H1 (cell line): ENCODE measurements at regions not wholly inside any gene's neighbourhood (a gene's known extent, or its start where the extent isn't known, plus 50 kb on each side); places are given as distances from the start of the nearest gene placed in this dataset.
A peak's percentile ranks its signal among the peaks of the same experiment; 100 is the strongest.

Experiments used
- CTCF ChIA-PET: fragments of 300-600 bp; sonication (Branson Sonifier 250); formaldehyde crosslinking; loops from one replicate; lab custom pipeline; 2021; ENCODE audit not compliant: partially characterized antibody; lab: Charles Lee
- POLR2A ChIA-PET: fragments of 300-600 bp; sonication (Branson Sonifier 250); formaldehyde crosslinking; loops from one replicate; lab custom pipeline; 2021; ENCODE audit warnings: inconsistent platforms; ENCODE audit not compliant: partially characterized antibody; lab: Charles Lee
- DNase-seq, 2 experiments: peaks; one replicate each; pipeline versions ENCODE4 v3.0.0 to v3.0.0-alpha.2; 2010 to 2022; ENCODE audit warnings: low spot score in 2 of 2, low read depth in 1 of 2, mixed read lengths in 1 of 2
- FAIRE-seq: peaks from 2 replicates; lab custom pipeline; 2011; peaks lifted over from hg19 to GRCh38; lab: Jason Lieb, UNC
- H2AFZ ChIP-seq: 2 replicates; pipeline ENCODE4 v1.8.1; 2012; ENCODE audit warnings: low read length, inconsistent platforms
- H2AK5ac ChIP-seq: 2 replicates; pipeline ENCODE4 v1.6.1; 2013; ENCODE audit warnings: low read depth, low read length
- H2BK120ac ChIP-seq: replicated peaks from 2 replicates; pipeline ENCODE3; 2013; ENCODE audit warnings: low read depth, low read length, inconsistent platforms
- H2BK12ac ChIP-seq: 2 replicates; pipeline ENCODE4 v1.6.1; 2013; ENCODE audit warnings: low read depth, low read length
- H2BK15ac ChIP-seq: 2 replicates; pipeline ENCODE4 v1.6.1; 2013; ENCODE audit warnings: low read length
- H2BK20ac ChIP-seq: 2 replicates; pipeline ENCODE4 v1.6.1; 2013; ENCODE audit warnings: low read length
- H2BK5ac ChIP-seq: 2 replicates; pipeline ENCODE4 v1.6.1; 2013; ENCODE audit warnings: low read depth, low read length
- H3K14ac ChIP-seq: 2 replicates; pipeline ENCODE4 v1.6.1; 2013; ENCODE audit warnings: inconsistent platforms; ENCODE audit not compliant: insufficient read length
- H3K18ac ChIP-seq: 2 replicates; pipeline ENCODE4 v1.6.1; 2013; ENCODE audit warnings: low read length; ENCODE audit errors: extremely low read depth
- H3K23ac ChIP-seq: 2 replicates; pipeline ENCODE4 v1.6.1; 2013; ENCODE audit warnings: inconsistent platforms; ENCODE audit not compliant: insufficient read length
- H3K23me2 ChIP-seq: 2 replicates; pipeline ENCODE4 v1.6.1; 2013; ENCODE audit warnings: low read depth, low read length
- H3K27ac ChIP-seq: 2 replicates; pipeline ENCODE4 v1.6.1; 2011; ENCODE audit warnings: low read depth, low read length, inconsistent platforms
- H3K27me3 ChIP-seq, 4 experiments: replicated peaks in 1 of 4; 1 replicate in 1 of 4; 2 replicates in 3 of 4; pipeline versions ENCODE4 v1.6.1 to v1.8.1; 2011 to 2013; ENCODE audit warnings: low read length in 3 of 4, mild to moderate bottlenecking in 3 of 4, inconsistent platforms in 2 of 4, mixed read lengths in 2 of 4, moderate library complexity in 1 of 4; ENCODE audit not compliant: control insufficient read depth in 3 of 4, insufficient read depth in 3 of 4; ENCODE audit errors: extremely low read depth in 1 of 4
- H3K36me3 ChIP-seq, 4 experiments: 2 replicates each; pipeline versions ENCODE4 v1.6.1 to v1.8.1; 2011 to 2013; ENCODE audit warnings: mild to moderate bottlenecking in 4 of 4, low read length in 3 of 4, moderate library complexity in 2 of 4, control low read depth in 1 of 4, inconsistent platforms in 1 of 4; ENCODE audit not compliant: insufficient read depth in 4 of 4, control insufficient read depth in 2 of 4
- H3K4ac ChIP-seq: replicated peaks from 2 replicates; pipeline ENCODE3; 2013; ENCODE audit warnings: low read length, low read depth, mixed read lengths, inconsistent platforms; ENCODE audit not compliant: insufficient read length
- H3K4me1 ChIP-seq, 4 experiments: replicated peaks in 1 of 4; 1 replicate in 1 of 4; 2 replicates in 3 of 4; pipeline versions ENCODE4 v1.6.1 to v1.8.1; 2011 to 2013; ENCODE audit warnings: low read length in 3 of 4, inconsistent platforms in 2 of 4, mixed read lengths in 1 of 4; ENCODE audit not compliant: insufficient read depth in 4 of 4, control insufficient read depth in 3 of 4
- H3K4me2 ChIP-seq, 2 experiments: 2 replicates each; pipeline versions ENCODE4 v1.6.1 to v1.8.1; 2011 to 2013; ENCODE audit warnings: low read depth in 2 of 2, low read length in 2 of 2, control low read depth in 1 of 2, inconsistent platforms in 1 of 2, mild to moderate bottlenecking in 1 of 2; ENCODE audit not compliant: insufficient read depth in 1 of 2
- H3K4me3 ChIP-seq, 4 experiments: fragments of 200-600, 300-600 bp in 1 of 4; sonication (generic), shearing (Covaris generic), sonication (Bioruptor Twin) in 1 of 4; 2 replicates each; pipeline versions ENCODE4 v1.5.1 to v1.8.1; 2011 to 2016; ENCODE audit warnings: low read length in 4 of 4, low read depth in 3 of 4, control low read depth in 2 of 4, inconsistent platforms in 2 of 4, mild to moderate bottlenecking in 2 of 4, mixed read lengths in 1 of 4, moderate library complexity in 1 of 4; ENCODE audit not compliant: insufficient read depth in 2 of 4; ENCODE audit errors: extremely low read depth in 1 of 4
- H3K56ac ChIP-seq: replicated peaks from 2 replicates; pipeline ENCODE3; 2013; ENCODE audit warnings: low read depth, mild to moderate bottlenecking, mixed read lengths, low read length, inconsistent platforms; ENCODE audit not compliant: insufficient read length
- H3K79me1 ChIP-seq: 2 replicates; pipeline ENCODE4 v1.6.1; 2013; ENCODE audit warnings: low read depth, low read length, control low read depth
- H3K79me2 ChIP-seq, 2 experiments: 2 replicates each; pipeline versions ENCODE4 v1.6.1 to v1.8.1; 2012 to 2013; ENCODE audit warnings: low read length in 2 of 2, mild to moderate bottlenecking in 2 of 2, inconsistent platforms in 1 of 2; ENCODE audit not compliant: insufficient read depth in 2 of 2, control insufficient read depth in 1 of 2
- H3K9ac ChIP-seq, 4 experiments: replicated peaks in 1 of 4; 1 replicate in 1 of 4; 2 replicates in 3 of 4; pipeline versions ENCODE4 v1.6.1 to v1.8.1; 2011 to 2013; ENCODE audit warnings: low read depth in 3 of 4, low read length in 3 of 4, control low read depth in 2 of 4, mild to moderate bottlenecking in 2 of 4, moderate library complexity in 2 of 4, inconsistent platforms in 1 of 4; ENCODE audit errors: extremely low read depth in 1 of 4
- H3K9me3 ChIP-seq, 2 experiments: 2 replicates each; pipeline versions ENCODE4 v1.6.1 to v1.8.1; 2012 to 2013; ENCODE audit warnings: mild to moderate bottlenecking in 2 of 2, moderate library complexity in 2 of 2, control low read depth in 1 of 2, inconsistent platforms in 1 of 2, low read depth in 1 of 2, low read length in 1 of 2, mixed read lengths in 1 of 2; ENCODE audit not compliant: insufficient read depth in 2 of 2
- H4K20me1 ChIP-seq, 2 experiments: replicated peaks in 1 of 2; 2 replicates each; pipeline versions ENCODE3 to v1.8.1; 2011 to 2013; ENCODE audit warnings: inconsistent platforms in 2 of 2, low read length in 2 of 2, mild to moderate bottlenecking in 1 of 2; ENCODE audit not compliant: insufficient read depth in 2 of 2, control insufficient read depth in 1 of 2
- H4K5ac ChIP-seq: 2 replicates; pipeline ENCODE4 v1.6.1; 2013; ENCODE audit warnings: low read length, low read depth, mixed read lengths, inconsistent platforms; ENCODE audit not compliant: insufficient read length
- H4K8ac ChIP-seq: 2 replicates; pipeline ENCODE4 v1.8.0; 2013; ENCODE audit warnings: mild to moderate bottlenecking, moderate library complexity, low read length, inconsistent platforms; ENCODE audit not compliant: insufficient read depth; ENCODE audit errors: extremely low read depth
- H4K91ac ChIP-seq: replicated peaks from 2 replicates; pipeline ENCODE3; 2013; ENCODE audit warnings: low read length, mixed read lengths, inconsistent platforms; ENCODE audit not compliant: insufficient read length
- CBX8 ChIP-seq: fragments of 300-800, 300-1000 bp; sonication (generic); IDR thresholded peaks from 2 replicates; pipeline ENCODE4 v1.7.1; 2016; ENCODE audit warnings: low read depth, low read length, borderline replicate concordance
- E2F6 ChIP-seq: IDR thresholded peaks from 2 replicates; pipeline ENCODE4 v1.6.1; 2012; ENCODE audit warnings: inconsistent platforms
- KDM1A ChIP-seq: fragments of 200-600, 300-600 bp; sonication (generic); IDR thresholded peaks from 2 replicates; pipeline ENCODE4 v1.7.1; 2016; ENCODE audit warnings: mild to moderate bottlenecking, low read length, borderline replicate concordance
- KDM4A ChIP-seq: IDR thresholded peaks from one replicate; pipeline ENCODE4 v1.7.1; 2012; ENCODE audit warnings: low read depth, mild to moderate bottlenecking, moderate library complexity, low read length, inconsistent platforms; ENCODE audit not compliant: severe bottlenecking
- NANOG ChIP-seq: IDR thresholded peaks from 2 replicates; pipeline ENCODE4 v1.6.1; 2011; ENCODE audit warnings: low read length, low read depth, mild to moderate bottlenecking, inconsistent platforms; ENCODE audit not compliant: insufficient read depth, poor library complexity, severe bottlenecking
- NRF1 ChIP-seq: IDR thresholded peaks from 2 replicates; pipeline ENCODE4 v1.6.1; 2011; ENCODE audit warnings: mild to moderate bottlenecking, low read depth, low read length, improper control_type of control experiment
- RBBP5 ChIP-seq: IDR thresholded peaks from 2 replicates; pipeline ENCODE4 v1.7.1; 2012; ENCODE audit warnings: low read depth, mild to moderate bottlenecking, inconsistent platforms, low read length, moderate library complexity, borderline replicate concordance
- SUZ12 ChIP-seq: fragments of 200-600 bp; sonication (generic); IDR thresholded peaks from 2 replicates; pipeline ENCODE4 v1.6.1; 2012; ENCODE audit warnings: mild to moderate bottlenecking, inconsistent platforms, low read length, moderate library complexity, mixed read lengths
- WGBS, 2 experiments: shearing (Covaris generic) in 1 of 2; methylation state at CpG; one replicate each; pipeline versions ENCODE4 v1.1.6 to v1.1.7; 2013 to 2015; ENCODE audit warnings: low lambda C conversion rate in 2 of 2, mixed read lengths in 2 of 2, inconsistent platforms in 1 of 2, low coverage in 1 of 2, missing lambda C conversion rate in 1 of 2; ENCODE audit not compliant: insufficient replicate concordance in 2 of 2, insufficient coverage in 1 of 2, insufficient read length in 1 of 2; ENCODE audit errors: extremely low coverage in 1 of 2, missing lambda C conversion rate in 1 of 2; 5-methylcytosine and 5-hydroxymethylcytosine counted together

DNA sequence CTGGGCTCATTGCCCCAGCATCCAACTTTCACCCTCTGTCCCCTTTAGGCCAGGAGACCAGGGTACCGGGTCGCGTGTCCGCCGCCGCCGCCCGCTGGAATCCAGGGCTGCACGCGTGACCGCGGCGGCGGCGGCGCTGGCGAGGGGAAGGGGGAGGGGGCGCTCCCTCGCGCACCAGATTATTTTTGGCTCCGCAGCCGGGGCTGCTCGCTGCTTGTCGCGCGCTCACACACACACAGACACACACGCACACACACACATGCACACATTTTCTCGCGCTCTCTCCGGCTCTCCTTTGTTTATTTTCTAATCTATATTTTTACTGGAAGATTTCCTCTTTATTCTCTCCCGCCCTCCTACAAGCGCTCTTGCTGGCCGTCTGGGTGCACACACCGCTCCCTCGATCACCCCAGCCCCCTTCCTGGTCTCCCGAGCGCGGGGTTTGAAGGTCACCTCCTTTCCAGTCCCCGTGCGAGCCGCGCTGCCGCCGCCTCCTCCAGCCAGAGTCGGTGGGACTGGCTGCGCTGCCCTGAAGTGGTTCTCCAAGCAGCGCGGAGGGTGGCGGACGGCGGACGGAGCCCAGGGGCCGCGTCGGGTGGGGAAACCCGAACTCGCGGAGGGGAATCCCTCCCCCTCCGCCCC, 921.4 kb upstream of the EEF2KMT start:
- H2BK15ac ChIP-seq, result no peak overlapping the region
- no peak for TF ChIP-seq NANOG
- no peak for TF ChIP-seq NRF1
- TF ChIP-seq E2F6, result no peak
- 0 out of 2 replicates have a peak, but pooled peaks have one; percentile 16 for TF ChIP-seq RBBP5
- TF ChIP-seq SUZ12, result peak; percentile 61; the same call in 1 of the 2 replicates
- no peak for TF ChIP-seq KDM1A
- peak; percentile 29 for TF ChIP-seq KDM4A
- TF ChIP-seq CBX8, result no peak
- POLR2A ChIA-PET, result no interaction called here
- H3K27me3 ChIP-seq, result peaks cover 19 to 41% (median 36%) of the 10 kb centered on the region in 4 experiments
- no peaks in the 10 kb centered on the region for H3K36me3 ChIP-seq
- no peaks in the 10 kb centered on the region for H3K79me1 ChIP-seq
- H3K4ac ChIP-seq, result no peak overlapping the region
- DNase-seq (peak in 1 of 2 experiments; percentile 67), FAIRE-seq (no peak)
- no peak overlapping the region for H2AK5ac ChIP-seq
- no peak overlapping the region for H2BK20ac ChIP-seq
- peak overlapping the region; percentile 64 for H4K91ac ChIP-seq
- H3K4me3 ChIP-seq, result peak overlapping the region; percentile 41 to 69 (median 64)
- H4K20me1 ChIP-seq, result no peaks in the 10 kb centered on the region
- H3K23me2 ChIP-seq, result peaks cover 18% of the 10 kb centered on the region; the same call in 1 of the 2 replicates
- H4K8ac ChIP-seq, result peak overlapping the region; percentile 83; the same call in 1 of the 2 replicates
- no peak overlapping the region for H2BK120ac ChIP-seq
- H3K14ac ChIP-seq, result no peak overlapping the region
- no peak overlapping the region for H2AFZ ChIP-seq
- H3K4me2 ChIP-seq, result peak overlapping the region; percentile 88 to 97
- no peak overlapping the region for H2BK12ac ChIP-seq
- no peaks in the 10 kb centered on the region for H3K9me3 ChIP-seq
- no peak overlapping the region; the same call in none of the 2 replicates for H3K18ac ChIP-seq
- no peaks in the 10 kb centered on the region for H3K79me2 ChIP-seq
- CTCF ChIA-PET, result interaction anchor here (0.5 to 0.8 kb wide), 2 partner anchors 127 to 1491 kb away, joined by 3 to 4 read pairs; no protein-coding TSS in a partner anchor
- no peak overlapping the region for H3K56ac ChIP-seq
- no peak overlapping the region for H4K5ac ChIP-seq
- no peak overlapping the region for H3K23ac ChIP-seq
- no peak overlapping the region; a peak in 1 of 7 replicates for H3K9ac ChIP-seq
- no peak overlapping the region for H3K27ac ChIP-seq
- H3K4me1 ChIP-seq, result peaks cover 0 to 4% (median under 1%) of the 10 kb centered on the region in 4 experiments; a peak in 3 of 7 replicates
- H2BK5ac ChIP-seq, result no peak overlapping the region
- WGBS, 2 experiments, result 5% methylated on average over 38 of the region's 59 CpGs; no CpG with 5 or more reads in 1 of the 2 experiments
